ENCODE measurements at regions not wholly inside any gene's neighbourhood (a gene's known extent, or its start where the extent isn't known, plus 50 kb on each side); places are given as distances from the start of the nearest gene placed in this dataset.

DNA sequence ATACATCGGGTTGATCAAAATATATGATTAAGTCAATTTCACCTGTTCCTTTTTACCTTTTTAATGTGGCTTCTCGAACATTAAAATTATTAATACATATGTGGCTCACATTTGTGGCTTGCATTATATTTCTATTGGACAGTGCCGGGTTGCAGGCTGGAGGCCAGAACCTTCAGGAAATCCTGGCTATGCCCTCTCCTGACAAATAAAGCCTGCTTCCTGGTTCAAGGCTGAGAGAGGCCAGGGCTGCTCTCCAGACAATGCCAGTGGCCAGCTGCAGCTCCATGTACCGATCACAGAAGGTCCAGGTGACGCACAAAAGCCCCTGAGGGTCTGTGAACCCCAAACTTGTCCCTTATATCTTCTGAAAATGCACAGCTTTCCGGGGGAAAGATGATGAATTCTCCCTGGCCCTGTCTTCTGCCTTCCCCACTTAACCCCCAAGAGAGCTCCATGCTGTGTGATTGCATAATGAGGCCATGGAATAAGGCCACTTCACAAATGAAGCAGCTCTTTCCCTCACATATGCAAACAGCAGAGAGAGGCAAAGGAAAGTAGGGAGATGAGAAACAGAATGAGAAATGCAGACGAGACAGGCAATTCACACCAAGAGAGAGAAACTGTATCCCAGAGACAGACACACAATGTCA, 241.2 kb downstream of the BCOR start:
- Histone ChIP-seq H3K79me2 (ENCODE audit: control insufficient read depth, insufficient read depth, low read length, unreplicated experiment) (no peaks in the 10 kb centered on the region), H3K27ac (ENCODE audit: low read depth, low read length) (no peak overlapping the region), H3K27me3 (ENCODE audit: insufficient read depth, low read length) (no peaks in the 10 kb centered on the region), H3K4me1 (ENCODE audit: control insufficient read depth, insufficient read depth, low read length, unreplicated experiment) (peaks cover 29% of the 10 kb centered on the region), H2AFZ (ENCODE audit: low read length, unreplicated experiment) (no peak overlapping the region), H3K36me3 (ENCODE audit: insufficient read depth, low read length) (no peaks in the 10 kb centered on the region), H3K4me3 (ENCODE audit: low read depth, low read length) (no peak overlapping the region)

DNA sequence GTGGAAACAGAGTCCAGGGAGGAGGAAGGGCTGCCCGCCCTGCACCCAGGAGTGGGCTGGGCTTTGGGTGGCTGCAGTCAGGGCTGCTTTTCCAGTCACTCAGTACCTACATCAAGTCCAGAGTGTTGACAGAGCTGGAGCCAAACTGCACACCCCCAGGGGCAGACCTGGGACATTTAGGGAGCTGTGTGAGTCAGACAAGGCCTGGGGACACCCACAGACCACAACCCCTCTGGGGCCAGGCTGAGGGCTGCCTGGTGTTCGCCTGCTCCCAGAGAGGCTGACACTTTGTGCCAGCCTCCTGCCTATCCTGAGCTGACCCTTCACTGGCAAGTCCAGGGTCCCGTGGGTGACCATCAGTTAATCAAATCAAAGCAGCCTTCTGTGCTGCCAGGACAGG, 240.0 kb downstream of the BCOR start:
- no peak overlapping the region for H3K4me3 ChIP-seq (ENCODE audit: low read depth, low read length)
- H3K4me1 ChIP-seq (ENCODE audit: control insufficient read depth, insufficient read depth, low read length, unreplicated experiment): peaks cover 29% of the 10 kb centered on the region
- no peaks in the 10 kb centered on the region for H3K36me3 ChIP-seq (ENCODE audit: insufficient read depth, low read length)
- H2AFZ ChIP-seq (ENCODE audit: low read length, unreplicated experiment): no peak overlapping the region
- H3K27ac ChIP-seq (ENCODE audit: low read depth, low read length): no peak overlapping the region
- no peaks in the 10 kb centered on the region for H3K79me2 ChIP-seq (ENCODE audit: control insufficient read depth, insufficient read depth, low read length, unreplicated experiment)
- H3K27me3 ChIP-seq (ENCODE audit: insufficient read depth, low read length): no peaks in the 10 kb centered on the region

DNA sequence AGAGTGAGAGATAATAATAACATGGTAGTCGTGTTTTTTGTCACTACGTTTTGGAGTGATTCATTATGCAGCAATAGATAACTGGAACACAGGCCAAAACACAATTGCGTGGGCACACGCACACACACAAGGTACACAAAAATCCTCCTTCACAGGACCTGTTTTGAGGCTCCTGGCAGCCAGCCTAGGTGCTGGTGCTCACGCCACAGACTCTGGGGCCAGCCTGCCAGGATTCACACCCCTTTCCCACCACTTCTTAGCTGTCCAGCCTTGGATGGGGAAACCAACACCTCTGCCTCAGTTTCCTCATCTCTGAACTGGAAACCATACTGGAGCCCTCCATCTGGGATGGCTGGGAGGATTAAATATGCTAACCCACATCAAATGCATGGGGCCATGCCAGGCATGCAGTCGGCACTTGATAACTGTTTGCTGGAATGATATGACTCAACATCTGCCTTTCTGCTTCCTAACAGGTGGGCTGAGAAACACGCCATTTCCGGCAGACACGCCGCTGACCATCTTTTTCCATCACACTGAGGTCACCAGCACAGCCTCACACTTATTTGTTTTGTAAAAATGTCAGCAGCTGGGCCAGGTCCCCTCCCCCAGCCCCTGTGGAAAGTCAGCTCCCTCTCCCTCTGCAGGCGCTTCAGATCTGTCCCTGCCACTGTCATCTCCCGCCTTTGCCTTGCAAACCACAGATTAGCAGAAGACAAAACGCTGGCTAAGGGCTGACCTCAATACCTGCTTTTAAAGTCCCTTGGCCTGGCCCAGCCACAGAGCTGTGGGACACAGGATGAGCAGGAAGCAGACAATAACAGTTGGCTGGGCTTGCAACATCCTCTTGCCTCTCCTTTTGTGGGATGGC, 237.5 kb downstream of the BCOR start:
- no peaks in the 10 kb centered on the region for H3K79me2 ChIP-seq (ENCODE audit: control insufficient read depth, insufficient read depth, low read length, unreplicated experiment)
- peak overlapping the region; percentile 42; the same call in 1 of the 2 replicates for H3K27ac ChIP-seq (ENCODE audit: low read depth, low read length)
- no peak overlapping the region for H3K4me3 ChIP-seq (ENCODE audit: low read depth, low read length)
- H3K36me3 ChIP-seq (ENCODE audit: insufficient read depth, low read length): no peaks in the 10 kb centered on the region
- H3K27me3 ChIP-seq (ENCODE audit: insufficient read depth, low read length): no peaks in the 10 kb centered on the region
- no peak overlapping the region for H2AFZ ChIP-seq (ENCODE audit: low read length, unreplicated experiment)
- peaks cover 27% of the 10 kb centered on the region for H3K4me1 ChIP-seq (ENCODE audit: control insufficient read depth, insufficient read depth, low read length, unreplicated experiment)

DNA sequence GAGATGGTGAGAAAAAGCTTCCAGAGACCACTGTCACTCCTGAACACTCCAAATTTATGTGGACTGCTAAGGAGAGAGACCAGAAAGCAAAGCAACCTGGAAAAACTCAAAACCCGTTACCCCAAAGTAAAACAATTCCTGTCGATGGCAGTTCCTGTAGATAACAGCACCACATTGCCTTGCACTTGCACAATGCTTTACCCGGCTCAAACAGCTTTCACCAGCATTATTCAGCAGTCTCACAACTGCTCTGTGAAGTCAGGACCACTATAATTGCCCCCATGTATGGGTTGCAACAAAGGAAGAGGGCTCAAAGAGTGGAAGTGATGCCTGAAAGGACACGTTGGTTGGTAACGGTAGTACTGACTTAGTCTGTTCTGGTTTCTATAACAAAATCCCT, 234.8 kb downstream of the BCOR start:
- Histone ChIP-seq H2AFZ (ENCODE audit: low read length, unreplicated experiment) (no peak overlapping the region), H3K4me3 (ENCODE audit: low read depth, low read length) (no peak overlapping the region), H3K27me3 (ENCODE audit: insufficient read depth, low read length) (no peaks in the 10 kb centered on the region), H3K4me1 (ENCODE audit: control insufficient read depth, insufficient read depth, low read length, unreplicated experiment) (peaks cover 11% of the 10 kb centered on the region), H3K27ac (ENCODE audit: low read depth, low read length) (no peak overlapping the region), H3K79me2 (ENCODE audit: control insufficient read depth, insufficient read depth, low read length, unreplicated experiment) (no peaks in the 10 kb centered on the region), H3K36me3 (ENCODE audit: insufficient read depth, low read length) (no peaks in the 10 kb centered on the region)

DNA sequence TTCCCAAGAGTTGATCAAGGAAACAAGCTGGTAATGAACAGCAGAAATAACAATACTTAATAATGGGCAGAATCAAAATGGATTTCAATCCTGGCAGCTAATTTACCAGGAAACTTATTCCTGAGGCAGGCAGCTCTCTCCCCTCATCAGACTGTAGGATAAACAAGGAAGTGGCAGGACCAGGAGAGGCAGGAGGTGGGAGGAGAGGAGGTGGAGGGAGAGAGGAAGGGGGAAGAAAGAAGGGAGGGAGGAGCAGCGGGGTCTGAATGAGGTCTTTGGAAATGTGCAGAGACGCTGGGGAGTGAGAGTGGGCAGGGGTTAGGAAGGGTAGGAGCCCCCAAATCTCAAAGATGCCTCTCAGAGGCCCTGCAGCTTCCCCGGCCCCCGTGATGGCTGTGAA, 231.5 kb downstream of the BCOR start:
- no peak overlapping the region for H3K4me3 ChIP-seq (ENCODE audit: low read depth, low read length)

DNA sequence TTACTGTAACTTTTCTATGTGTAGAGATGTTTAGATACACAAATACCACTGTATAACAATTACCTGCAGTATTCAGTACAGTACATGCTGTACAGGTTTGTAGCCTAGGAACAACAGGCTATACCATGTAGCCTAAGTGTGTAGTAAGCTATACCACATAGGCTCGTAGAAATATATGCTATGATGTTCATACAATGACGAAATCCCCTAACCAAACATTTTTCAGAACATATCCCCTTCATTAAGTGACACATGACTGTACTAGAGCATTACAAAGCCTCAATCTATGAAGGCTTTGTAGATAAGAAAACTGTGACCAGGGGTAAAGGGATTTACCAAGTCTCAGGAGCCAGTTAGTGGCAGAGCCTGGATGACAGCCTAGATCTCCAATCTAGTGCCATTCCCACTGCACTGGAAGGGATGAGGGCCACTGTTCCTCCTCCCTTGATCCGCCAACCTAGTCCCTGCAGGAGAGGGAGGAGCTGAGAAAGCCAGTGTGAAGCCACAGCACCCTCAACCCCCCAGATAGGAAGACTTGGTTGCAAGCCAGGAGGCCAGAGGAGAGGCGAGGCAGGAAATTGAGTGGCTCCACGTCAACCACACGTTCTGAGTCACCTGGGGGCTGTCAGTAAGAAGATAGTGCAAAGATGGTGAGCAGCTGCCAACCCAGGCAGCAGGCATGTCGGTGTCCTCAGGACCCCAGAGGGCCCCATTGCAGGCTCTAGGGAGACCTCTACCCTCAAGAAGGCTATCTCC, 227.7 kb downstream of the BCOR start:
- H2AFZ ChIP-seq (ENCODE audit: low read length, unreplicated experiment): no peak overlapping the region
- H3K27ac ChIP-seq (ENCODE audit: low read depth, low read length): no peak overlapping the region
- H3K4me1 ChIP-seq (ENCODE audit: control insufficient read depth, insufficient read depth, low read length, unreplicated experiment): peaks cover 8% of the 10 kb centered on the region
- no peaks in the 10 kb centered on the region for H3K79me2 ChIP-seq (ENCODE audit: control insufficient read depth, insufficient read depth, low read length, unreplicated experiment)
- H3K4me3 ChIP-seq (ENCODE audit: low read depth, low read length): no peak overlapping the region
- no peaks in the 10 kb centered on the region for H3K27me3 ChIP-seq (ENCODE audit: insufficient read depth, low read length)
- H3K36me3 ChIP-seq (ENCODE audit: insufficient read depth, low read length): no peaks in the 10 kb centered on the region

More for the DNA sequence above, 231.5 kb downstream of the BCOR start:
- Histone ChIP-seq H3K4me1 (ENCODE audit: control insufficient read depth, insufficient read depth, low read length, unreplicated experiment) (peaks cover 8% of the 10 kb centered on the region), H2AFZ (ENCODE audit: low read length, unreplicated experiment) (no peak overlapping the region), H3K27me3 (ENCODE audit: insufficient read depth, low read length) (no peaks in the 10 kb centered on the region), H3K27ac (ENCODE audit: low read depth, low read length) (no peak overlapping the region), H3K36me3 (ENCODE audit: insufficient read depth, low read length) (no peaks in the 10 kb centered on the region), H3K79me2 (ENCODE audit: control insufficient read depth, insufficient read depth, low read length, unreplicated experiment) (no peaks in the 10 kb centered on the region)

DNA sequence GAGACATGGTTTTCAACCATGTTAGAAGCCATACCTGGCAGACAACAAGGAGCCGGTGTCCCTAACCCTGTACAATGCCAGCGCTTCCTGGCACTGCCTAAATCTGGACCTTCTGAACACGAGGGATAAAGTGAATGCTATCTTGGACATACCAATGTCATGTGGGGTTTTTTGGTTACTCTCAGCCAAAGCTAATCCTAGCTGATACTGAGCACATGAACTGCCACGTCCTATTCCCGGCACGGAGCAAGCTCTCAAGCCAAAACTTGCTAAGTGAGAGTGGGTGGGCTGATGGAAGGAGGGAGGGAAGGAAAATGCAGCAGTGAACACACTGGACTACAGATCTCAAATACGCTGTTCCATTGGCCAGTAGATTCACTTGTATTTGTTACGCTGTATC, 226.1 kb downstream of the BCOR start:
- Histone ChIP-seq H3K27ac (ENCODE audit: low read depth, low read length) (no peak overlapping the region), H3K79me2 (ENCODE audit: control insufficient read depth, insufficient read depth, low read length, unreplicated experiment) (no peaks in the 10 kb centered on the region), H3K27me3 (ENCODE audit: insufficient read depth, low read length) (no peaks in the 10 kb centered on the region), H3K4me1 (ENCODE audit: control insufficient read depth, insufficient read depth, low read length, unreplicated experiment) (peaks cover 8% of the 10 kb centered on the region), H2AFZ (ENCODE audit: low read length, unreplicated experiment) (no peak overlapping the region), H3K36me3 (ENCODE audit: insufficient read depth, low read length) (no peaks in the 10 kb centered on the region), H3K4me3 (ENCODE audit: low read depth, low read length) (no peak overlapping the region)

DNA sequence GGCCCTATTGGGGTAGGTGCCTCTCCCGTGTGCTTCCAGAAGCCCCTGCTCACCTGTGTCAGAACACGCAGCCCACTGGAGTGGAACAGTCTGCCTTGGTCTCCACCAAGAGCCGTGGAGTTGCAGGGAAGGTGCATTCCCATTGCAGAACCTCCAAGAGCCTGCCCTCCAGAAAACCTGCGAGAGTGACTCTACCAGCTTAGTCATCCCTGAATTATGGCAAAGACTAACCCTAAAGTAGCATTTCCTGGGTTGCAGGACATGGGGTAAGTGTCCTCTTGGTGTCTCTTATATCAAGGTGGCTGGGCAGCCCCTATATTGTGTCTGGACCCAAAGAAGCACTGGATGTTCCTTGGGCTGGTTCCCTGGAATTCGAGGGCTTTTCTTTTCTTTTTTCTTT, 224.6 kb downstream of the BCOR start:
- Histone ChIP-seq H3K36me3 (ENCODE audit: insufficient read depth, low read length) (no peaks in the 10 kb centered on the region), H3K79me2 (ENCODE audit: control insufficient read depth, insufficient read depth, low read length, unreplicated experiment) (no peaks in the 10 kb centered on the region), H3K4me3 (ENCODE audit: low read depth, low read length) (no peak overlapping the region), H3K27me3 (ENCODE audit: insufficient read depth, low read length) (no peaks in the 10 kb centered on the region), H3K4me1 (ENCODE audit: control insufficient read depth, insufficient read depth, low read length, unreplicated experiment) (peaks cover 8% of the 10 kb centered on the region), H2AFZ (ENCODE audit: low read length, unreplicated experiment) (no peak overlapping the region), H3K27ac (ENCODE audit: low read depth, low read length) (no peak overlapping the region)

DNA sequence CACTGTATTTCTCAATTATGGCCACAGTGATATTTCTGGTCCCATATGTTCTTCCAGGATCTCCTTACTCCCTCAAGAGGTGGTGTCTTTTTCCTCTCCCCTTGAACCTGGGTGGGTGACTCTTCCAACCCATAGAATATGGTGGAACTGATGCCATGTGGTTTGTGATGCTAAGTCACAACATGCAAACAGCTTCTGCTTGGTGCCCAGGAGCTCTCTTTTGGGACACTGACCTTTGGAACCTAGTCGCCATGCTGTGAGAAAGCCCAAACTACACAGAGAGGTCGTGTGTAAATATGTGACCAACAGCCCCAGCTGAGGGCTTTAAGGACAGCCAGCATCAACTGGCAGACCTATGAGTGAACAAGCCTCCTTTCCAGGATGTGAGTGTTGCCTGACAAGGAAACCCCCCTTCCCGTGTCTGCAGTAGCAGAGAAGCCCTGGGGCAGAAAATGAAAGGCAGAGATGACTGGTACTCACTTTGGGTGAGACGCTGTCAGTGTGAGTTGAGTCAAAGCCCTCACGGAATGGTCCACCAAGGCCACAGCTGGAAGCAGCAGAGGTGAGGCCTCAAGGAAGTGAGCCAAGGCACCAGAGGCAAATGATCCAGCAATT, 223.4 kb downstream of the BCOR start:
- H3K79me2 ChIP-seq (ENCODE audit: control insufficient read depth, insufficient read depth, low read length, unreplicated experiment): no peaks in the 10 kb centered on the region
- no peaks in the 10 kb centered on the region for H3K27me3 ChIP-seq (ENCODE audit: insufficient read depth, low read length)
- no peak overlapping the region for H2AFZ ChIP-seq (ENCODE audit: low read length, unreplicated experiment)
- no peak overlapping the region for H3K4me3 ChIP-seq (ENCODE audit: low read depth, low read length)
- no peaks in the 10 kb centered on the region for H3K36me3 ChIP-seq (ENCODE audit: insufficient read depth, low read length)
- H3K27ac ChIP-seq (ENCODE audit: low read depth, low read length): no peak overlapping the region
- peaks cover 8% of the 10 kb centered on the region for H3K4me1 ChIP-seq (ENCODE audit: control insufficient read depth, insufficient read depth, low read length, unreplicated experiment)

DNA sequence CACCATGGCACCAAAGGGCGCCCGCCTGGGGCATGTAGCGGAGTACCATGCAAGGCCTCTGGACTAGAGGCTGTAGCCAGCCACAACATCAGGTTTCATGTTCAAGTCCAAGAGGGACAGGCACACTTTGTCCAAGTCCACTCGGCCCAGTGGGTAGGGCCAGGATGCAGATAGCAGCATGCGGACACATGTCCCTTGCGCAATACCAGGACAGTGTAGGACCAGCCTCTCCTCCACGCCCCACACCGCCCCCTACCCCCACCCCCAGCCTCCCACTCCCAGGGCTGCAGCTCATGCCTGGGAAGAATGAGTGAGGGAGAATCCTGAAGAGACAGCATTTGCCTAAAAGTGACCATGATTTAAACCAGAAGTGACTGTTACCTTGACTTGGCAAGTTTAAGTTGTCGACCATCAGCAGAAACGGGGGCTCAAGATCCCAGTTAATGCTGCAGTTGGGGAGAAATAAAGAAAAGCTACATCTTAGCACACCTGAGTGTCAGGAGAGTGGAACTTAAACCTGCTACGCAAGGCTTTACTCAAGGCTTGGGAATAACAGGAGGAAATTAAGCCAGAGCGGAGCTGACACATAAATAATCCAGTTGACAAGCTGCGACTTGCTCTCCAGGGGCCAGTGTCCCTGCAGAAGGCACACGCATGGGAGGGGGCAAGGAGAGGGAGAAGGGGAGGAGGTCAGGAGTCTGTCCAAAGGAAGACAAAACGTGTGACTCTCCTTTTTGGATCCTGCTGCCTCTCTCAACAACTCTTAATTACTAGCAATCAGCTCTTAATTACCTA, 221.7 kb downstream of the BCOR start:
- Histone ChIP-seq H2AFZ (ENCODE audit: low read length, unreplicated experiment) (no peak overlapping the region), H3K27ac (ENCODE audit: low read depth, low read length) (no peak overlapping the region), H3K79me2 (ENCODE audit: control insufficient read depth, insufficient read depth, low read length, unreplicated experiment) (no peaks in the 10 kb centered on the region), H3K27me3 (ENCODE audit: insufficient read depth, low read length) (no peaks in the 10 kb centered on the region), H3K36me3 (ENCODE audit: insufficient read depth, low read length) (no peaks in the 10 kb centered on the region), H3K4me1 (ENCODE audit: control insufficient read depth, insufficient read depth, low read length, unreplicated experiment) (no peaks in the 10 kb centered on the region), H3K4me3 (ENCODE audit: low read depth, low read length) (no peak overlapping the region)
